ENCODE measurements at regions not wholly inside any gene's neighbourhood (a gene's known extent, or its start where the extent isn't known, plus 50 kb on each side); places are given as distances from the start of the nearest gene placed in this dataset.

GRCh38 chr2:120448961-120449810 is 103.2 kb downstream of the INHBB start:
- no peak overlapping the region for H3K4me3 ChIP-seq (replicated peaks; ENCODE audit: low read depth, low read length)
- no peak for DNase-seq (ENCODE audit: extremely low read depth, low read depth)
- no peak for TF ChIP-seq CTCF (IDR thresholded peaks at IDR 0.05; ENCODE audit: low read depth, low read length, missing control alignments)

- no peak for TF ChIP-seq CTCF (IDR thresholded peaks at IDR 0.05; ENCODE audit: low read depth, low read length, missing control alignments)
- H3K4me3 ChIP-seq (replicated peaks; ENCODE audit: low read depth, low read length) = no peak overlapping the region
- DNase-seq (ENCODE audit: extremely low read depth, low read depth) = no peak
Measured at GRCh38 chr2:120450196-120450820, 104.4 kb downstream of the INHBB start.

GRCh38 chr2:120451334-120451733 is 105.4 kb downstream of the INHBB start:
- no peak overlapping the region for H3K4me3 ChIP-seq (replicated peaks; ENCODE audit: low read depth, low read length)
- TF ChIP-seq CTCF (IDR thresholded peaks at IDR 0.05; ENCODE audit: low read depth, low read length, missing control alignments) = no peak
- no peak for DNase-seq (ENCODE audit: extremely low read depth, low read depth)

- no peak for DNase-seq (ENCODE audit: extremely low read depth, low read depth)
- no peak for TF ChIP-seq CTCF (IDR thresholded peaks at IDR 0.05; ENCODE audit: low read depth, low read length, missing control alignments)
- H3K4me3 ChIP-seq (replicated peaks; ENCODE audit: low read depth, low read length) = no peak overlapping the region
Measured at GRCh38 chr2:120452131-120452530, 106.2 kb downstream of the INHBB start.

- DNase-seq (ENCODE audit: extremely low read depth, low read depth) = no peak
- H3K4me3 ChIP-seq (replicated peaks; ENCODE audit: low read depth, low read length) = no peak overlapping the region
- no peak for TF ChIP-seq CTCF (IDR thresholded peaks at IDR 0.05; ENCODE audit: low read depth, low read length, missing control alignments)
Measured at GRCh38 chr2:120452945-120453634, 107.2 kb downstream of the INHBB start.

GRCh38 chr2:120453635-120453998 is 107.7 kb downstream of the INHBB start:
- no peak for TF ChIP-seq CTCF (IDR thresholded peaks at IDR 0.05; ENCODE audit: low read depth, low read length, missing control alignments)
- DNase-seq (ENCODE audit: extremely low read depth, low read depth) = no peak
- H3K4me3 ChIP-seq (replicated peaks; ENCODE audit: low read depth, low read length) = no peak overlapping the region

Data from HFF-Myc (cell line).